ENCODE measurements at regions not wholly inside any gene's neighbourhood (a gene's known extent, or its start where the extent isn't known, plus 50 kb on each side); places are given as distances from the start of the nearest gene placed in this dataset.

DNA sequence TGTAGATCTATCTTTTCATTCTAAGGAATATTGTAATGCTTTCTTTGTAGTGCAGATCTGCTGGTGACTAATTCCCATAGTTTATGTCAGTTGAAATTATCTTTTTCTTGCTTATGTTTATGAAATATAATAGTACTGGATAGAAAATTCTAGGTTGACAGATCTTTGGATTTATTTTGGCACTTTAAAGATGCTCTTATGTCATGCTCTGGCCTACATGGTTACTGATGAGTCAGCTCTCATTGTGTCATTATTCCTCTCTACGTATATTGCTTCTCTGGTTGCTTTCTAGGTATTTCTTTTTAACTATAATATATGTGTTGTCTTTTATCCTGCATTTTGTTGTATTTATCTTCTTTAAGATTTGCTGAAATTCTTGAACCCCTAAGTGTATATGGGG lies 955.5 kb upstream of the CHORDC1 start:
- DNase-seq: no peak
- H3K4me2 ChIP-seq (replicated peaks; ENCODE audit: low read depth, low read length, poor library complexity, severe bottlenecking): no peak overlapping the region
- TF ChIP-seq, protein P1, sequence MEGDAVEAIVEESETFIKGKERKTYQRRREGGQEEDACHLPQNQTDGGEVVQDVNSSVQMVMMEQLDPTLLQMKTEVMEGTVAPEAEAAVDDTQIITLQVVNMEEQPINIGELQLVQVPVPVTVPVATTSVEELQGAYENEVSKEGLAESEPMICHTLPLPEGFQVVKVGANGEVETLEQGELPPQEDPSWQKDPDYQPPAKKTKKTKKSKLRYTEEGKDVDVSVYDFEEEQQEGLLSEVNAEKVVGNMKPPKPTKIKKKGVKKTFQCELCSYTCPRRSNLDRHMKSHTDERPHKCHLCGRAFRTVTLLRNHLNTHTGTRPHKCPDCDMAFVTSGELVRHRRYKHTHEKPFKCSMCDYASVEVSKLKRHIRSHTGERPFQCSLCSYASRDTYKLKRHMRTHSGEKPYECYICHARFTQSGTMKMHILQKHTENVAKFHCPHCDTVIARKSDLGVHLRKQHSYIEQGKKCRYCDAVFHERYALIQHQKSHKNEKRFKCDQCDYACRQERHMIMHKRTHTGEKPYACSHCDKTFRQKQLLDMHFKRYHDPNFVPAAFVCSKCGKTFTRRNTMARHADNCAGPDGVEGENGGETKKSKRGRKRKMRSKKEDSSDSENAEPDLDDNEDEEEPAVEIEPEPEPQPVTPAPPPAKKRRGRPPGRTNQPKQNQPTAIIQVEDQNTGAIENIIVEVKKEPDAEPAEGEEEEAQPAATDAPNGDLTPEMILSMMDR (IDR thresholded peaks at IDR 0.05): no peak
- TF ChIP-seq EZH2 (IDR thresholded peaks at IDR 0.05; ENCODE audit: borderline replicate concordance, insufficient read depth, low read depth, low read length, poor library complexity, severe bottlenecking): no peak

GRCh38 chr11:91174734-91175133 lies 951.9 kb upstream of the CHORDC1 start:
- Histone ChIP-seq H3K36me3 (replicated peaks in 1 of 2; ENCODE audit: control extremely low read depth in 1 of 2, control insufficient read depth in 1 of 2, extremely low read depth in 1 of 2, insufficient read depth in 2 of 2, low read length in 1 of 2) (no peaks in the 10 kb centered on the region), H4K20me1 (ENCODE audit: control insufficient read depth, insufficient read depth, low read length, poor library complexity, severe bottlenecking) (no peaks in the 10 kb centered on the region), H3K4me2 (replicated peaks; ENCODE audit: low read depth, low read length, poor library complexity, severe bottlenecking) (no peak overlapping the region), H3K9ac (ENCODE audit: low read length) (no peak overlapping the region), H3K79me2 (ENCODE audit: control insufficient read depth, insufficient read depth, low read length) (no peaks in the 10 kb centered on the region), H2AFZ (ENCODE audit: insufficient read depth, low read depth, low read length, poor library complexity, severe bottlenecking) (no peak overlapping the region), H3K27me3 (replicated peaks in 1 of 4; ENCODE audit: control extremely low read depth in 1 of 4, control insufficient read depth in 3 of 4, insufficient read depth in 4 of 4, low read length in 3 of 4) (no peaks in the 10 kb centered on the region), H3K4me3 (ENCODE audit: control extremely low read depth in 1 of 5, extremely low read depth in 1 of 5, insufficient read depth in 1 of 5, low read depth in 2 of 5, low read length in 4 of 5) (no peak overlapping the region), H3K9me3 (ENCODE audit: control extremely low read depth in 1 of 3, control insufficient read depth in 2 of 3, insufficient read depth in 1 of 3, low read length in 2 of 3) (peaks cover 0 to 3% (median 0%) of the 10 kb centered on the region in 3 donors), H3K4me1 (ENCODE audit: control insufficient read depth in 2 of 2, insufficient read depth in 2 of 2, low read length in 2 of 2) (no peaks in the 10 kb centered on the region), H3K27ac (ENCODE audit: low read length in 2 of 2) (no peak overlapping the region)
- no peak overlapping the region for H3K4me3 Mint-ChIP-seq
- ChIA-PET POLR2A (no interaction called here), CTCF (no interaction called here)
- no peaks in the 10 kb centered on the region for H3K9me3 Mint-ChIP-seq (ENCODE audit: insufficient read depth)
- TF ChIP-seq EZH2 (IDR thresholded peaks at IDR 0.05; ENCODE audit: borderline replicate concordance, insufficient read depth, low read depth, low read length, poor library complexity, severe bottlenecking): no peak
- TF ChIP-seq, protein P1 (IDR thresholded peaks at IDR 0.05): no peak
- no peaks in the 10 kb centered on the region for H3K27me3 Mint-ChIP-seq
- intact Hi-C loops (cut with micrococcal nuclease): no loop called here
- H3K4me1 Mint-ChIP-seq: no peaks in the 10 kb centered on the region
- ATAC-seq (ENCODE audit: low read depth): no peak
- no peak for DNase-seq
- H3K27ac Mint-ChIP-seq: no peak overlapping the region

More for the DNA sequence above, 955.5 kb upstream of the CHORDC1 start:
- no peak overlapping the region for H3K27ac Mint-ChIP-seq
- no peak overlapping the region for H3K27ac ChIP-seq (ENCODE audit: low read length in 2 of 2)
- no peaks in the 10 kb centered on the region for H3K36me3 ChIP-seq (replicated peaks in 1 of 2; ENCODE audit: control extremely low read depth in 1 of 2, control insufficient read depth in 1 of 2, extremely low read depth in 1 of 2, insufficient read depth in 2 of 2, low read length in 1 of 2)
- no peaks in the 10 kb centered on the region for H4K20me1 ChIP-seq (ENCODE audit: control insufficient read depth, insufficient read depth, low read length, poor library complexity, severe bottlenecking)
- H2AFZ ChIP-seq (ENCODE audit: insufficient read depth, low read depth, low read length, poor library complexity, severe bottlenecking): no peak overlapping the region
- CTCF ChIA-PET: no interaction called here
- H3K27me3 ChIP-seq (replicated peaks in 1 of 4; ENCODE audit: control extremely low read depth in 1 of 4, control insufficient read depth in 3 of 4, insufficient read depth in 4 of 4, low read length in 3 of 4): no peaks in the 10 kb centered on the region
- H3K4me1 Mint-ChIP-seq: no peaks in the 10 kb centered on the region
- no peaks in the 10 kb centered on the region for H3K27me3 Mint-ChIP-seq
- no CpG with 5 or more reads among the region's 1 CpG for WGBS (ENCODE audit: insufficient coverage)
- H3K4me3 ChIP-seq (ENCODE audit: control extremely low read depth in 1 of 5, extremely low read depth in 1 of 5, insufficient read depth in 1 of 5, low read depth in 2 of 5, low read length in 4 of 5): no peak overlapping the region
- POLR2A ChIA-PET: no interaction called here
- ATAC-seq (ENCODE audit: low read depth): no peak
- H3K4me1 ChIP-seq (ENCODE audit: control insufficient read depth in 2 of 2, insufficient read depth in 2 of 2, low read length in 2 of 2): no peaks in the 10 kb centered on the region
- H3K9me3 Mint-ChIP-seq (ENCODE audit: insufficient read depth): peaks cover 7% of the 10 kb centered on the region
- intact Hi-C loops (cut with micrococcal nuclease): no loop called here
- no peak overlapping the region for H3K9ac ChIP-seq (ENCODE audit: low read length)
- no peak overlapping the region for H3K4me3 Mint-ChIP-seq
- no peaks in the 10 kb centered on the region for H3K79me2 ChIP-seq (ENCODE audit: control insufficient read depth, insufficient read depth, low read length)
- no peaks in the 10 kb centered on the region for H3K9me3 ChIP-seq (ENCODE audit: control extremely low read depth in 1 of 3, control insufficient read depth in 2 of 3, insufficient read depth in 1 of 3, low read length in 2 of 3)
